ENCODE measurements at regions not wholly inside any gene's neighbourhood (a gene's known extent, or its start where the extent isn't known, plus 50 kb on each side); places are given as distances from the start of the nearest gene placed in this dataset.

DNA sequence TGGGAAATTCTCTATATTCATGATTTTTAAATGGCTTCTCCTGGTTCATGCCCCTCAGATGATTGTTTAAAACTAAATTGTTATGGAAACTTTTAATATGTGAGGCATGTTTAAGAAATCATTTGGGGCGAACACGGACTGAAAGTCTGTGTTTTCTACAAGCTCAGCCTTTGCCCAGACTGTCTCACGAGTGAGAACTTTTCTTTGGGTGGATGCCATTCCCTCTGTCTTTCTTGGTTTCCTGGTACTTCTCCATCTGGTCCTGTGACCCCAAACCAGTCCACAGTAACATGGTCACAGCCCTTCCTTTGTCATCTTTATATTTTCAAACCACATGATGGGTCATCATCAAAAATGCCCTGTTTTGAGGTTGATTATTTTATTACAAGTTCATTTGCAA is 186.6 kb upstream of the GNPDA2 start:
- no peak overlapping the region for H3K27ac Mint-ChIP-seq (ENCODE audit: unreplicated experiment)
- TF ChIP-seq, protein P1, sequence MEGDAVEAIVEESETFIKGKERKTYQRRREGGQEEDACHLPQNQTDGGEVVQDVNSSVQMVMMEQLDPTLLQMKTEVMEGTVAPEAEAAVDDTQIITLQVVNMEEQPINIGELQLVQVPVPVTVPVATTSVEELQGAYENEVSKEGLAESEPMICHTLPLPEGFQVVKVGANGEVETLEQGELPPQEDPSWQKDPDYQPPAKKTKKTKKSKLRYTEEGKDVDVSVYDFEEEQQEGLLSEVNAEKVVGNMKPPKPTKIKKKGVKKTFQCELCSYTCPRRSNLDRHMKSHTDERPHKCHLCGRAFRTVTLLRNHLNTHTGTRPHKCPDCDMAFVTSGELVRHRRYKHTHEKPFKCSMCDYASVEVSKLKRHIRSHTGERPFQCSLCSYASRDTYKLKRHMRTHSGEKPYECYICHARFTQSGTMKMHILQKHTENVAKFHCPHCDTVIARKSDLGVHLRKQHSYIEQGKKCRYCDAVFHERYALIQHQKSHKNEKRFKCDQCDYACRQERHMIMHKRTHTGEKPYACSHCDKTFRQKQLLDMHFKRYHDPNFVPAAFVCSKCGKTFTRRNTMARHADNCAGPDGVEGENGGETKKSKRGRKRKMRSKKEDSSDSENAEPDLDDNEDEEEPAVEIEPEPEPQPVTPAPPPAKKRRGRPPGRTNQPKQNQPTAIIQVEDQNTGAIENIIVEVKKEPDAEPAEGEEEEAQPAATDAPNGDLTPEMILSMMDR (conservative IDR thresholded peaks at IDR 0.05) = no peak
- H3K9me3 Mint-ChIP-seq = no peaks in the 10 kb centered on the region
- DNase-seq (ENCODE audit: low read depth, low spot score) = no peak
- no peak overlapping the region for H3K4me3 Mint-ChIP-seq
- no peaks in the 10 kb centered on the region for H3K27me3 Mint-ChIP-seq (ENCODE audit: low read depth)
- peaks cover 19% of the 10 kb centered on the region for H3K4me1 Mint-ChIP-seq
- no peaks in the 10 kb centered on the region for H3K36me3 Mint-ChIP-seq (ENCODE audit: low read depth)

DNA sequence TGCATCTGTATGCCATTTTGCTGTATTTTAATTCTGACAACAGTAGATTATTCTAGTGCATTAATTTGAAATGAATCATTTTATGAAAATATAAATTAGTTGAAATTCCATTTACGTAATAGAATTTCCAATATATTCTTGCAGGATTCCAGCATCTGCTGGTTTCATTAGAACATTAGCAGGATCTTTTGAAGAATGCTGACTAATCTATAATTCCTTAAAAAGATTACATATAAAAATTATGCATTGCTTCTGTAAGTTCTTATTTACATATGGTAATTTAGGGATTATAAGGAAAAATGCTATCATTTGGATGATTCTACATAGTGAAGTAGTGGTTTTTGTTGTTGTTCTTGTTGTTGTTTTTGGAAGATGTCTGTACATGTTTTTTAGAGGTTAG is 182.2 kb upstream of the GNPDA2 start:
- H3K36me3 Mint-ChIP-seq (ENCODE audit: low read depth) = no peaks in the 10 kb centered on the region
- H3K4me3 Mint-ChIP-seq = no peak overlapping the region
- H3K9me3 Mint-ChIP-seq = peaks cover 2% of the 10 kb centered on the region
- no peaks in the 10 kb centered on the region for H3K27me3 Mint-ChIP-seq (ENCODE audit: low read depth)
- no peak overlapping the region for H3K27ac Mint-ChIP-seq (ENCODE audit: unreplicated experiment)
- H3K4me1 Mint-ChIP-seq = no peaks in the 10 kb centered on the region
- TF ChIP-seq, protein P1 (conservative IDR thresholded peaks at IDR 0.05) = no peak
- DNase-seq (ENCODE audit: low read depth, low spot score) = no peak

DNA sequence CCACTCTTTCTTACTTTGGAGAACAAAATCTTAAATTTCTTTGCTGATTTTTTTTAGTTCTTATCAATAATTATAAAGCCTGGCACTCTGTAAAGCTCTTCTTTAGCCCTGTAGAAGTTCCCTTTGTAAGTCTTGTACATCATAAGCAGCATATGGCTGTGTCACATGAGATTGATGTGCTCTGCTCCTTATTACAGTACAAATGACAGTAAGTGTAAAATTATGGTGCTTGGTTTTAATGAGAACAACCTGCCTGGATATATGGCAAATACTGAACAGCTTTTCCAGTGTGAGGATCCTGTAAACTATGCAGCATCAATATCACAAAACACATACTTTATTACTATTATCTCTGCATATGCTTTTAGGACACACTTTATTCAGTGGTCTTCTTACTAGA is 145.9 kb upstream of the GNPDA2 start:
- Mint-ChIP-seq H3K9me3 (no peaks in the 10 kb centered on the region), H3K27ac (ENCODE audit: unreplicated experiment) (no peak overlapping the region), H3K27me3 (ENCODE audit: low read depth) (peaks cover 2% of the 10 kb centered on the region), H3K4me3 (no peak overlapping the region), H3K36me3 (ENCODE audit: low read depth) (no peaks in the 10 kb centered on the region), H3K4me1 (no peaks in the 10 kb centered on the region)
- TF ChIP-seq, protein P1 (conservative IDR thresholded peaks at IDR 0.05) = no peak
- no peak for DNase-seq (ENCODE audit: low read depth, low spot score)

DNA sequence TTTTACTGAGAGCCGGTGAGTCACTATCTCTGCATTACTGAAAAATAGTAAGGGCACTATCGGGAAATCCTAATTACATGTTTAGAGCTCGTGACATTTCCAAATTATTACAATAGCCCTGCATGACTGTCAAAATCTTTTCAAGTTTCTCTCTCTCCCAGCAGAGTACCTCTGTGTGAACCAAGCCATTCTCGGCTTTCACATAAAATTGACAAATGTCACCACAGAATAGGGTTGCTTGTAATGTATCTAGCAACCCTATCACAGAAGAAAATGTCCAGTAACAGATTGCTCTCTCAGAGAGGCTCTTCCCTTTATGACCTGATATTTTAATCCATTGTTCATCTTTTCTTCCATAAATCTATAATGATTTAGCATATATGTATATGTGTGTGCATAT is 144.8 kb upstream of the GNPDA2 start:
- TF ChIP-seq, protein P1 (conservative IDR thresholded peaks at IDR 0.05) = no peak
- Mint-ChIP-seq H3K9me3 (no peaks in the 10 kb centered on the region), H3K4me3 (no peak overlapping the region), H3K4me1 (no peaks in the 10 kb centered on the region), H3K27me3 (ENCODE audit: low read depth) (peaks cover 6% of the 10 kb centered on the region), H3K36me3 (ENCODE audit: low read depth) (no peaks in the 10 kb centered on the region), H3K27ac (ENCODE audit: unreplicated experiment) (no peak overlapping the region)
- no peak for DNase-seq (ENCODE audit: low read depth, low spot score)

DNA sequence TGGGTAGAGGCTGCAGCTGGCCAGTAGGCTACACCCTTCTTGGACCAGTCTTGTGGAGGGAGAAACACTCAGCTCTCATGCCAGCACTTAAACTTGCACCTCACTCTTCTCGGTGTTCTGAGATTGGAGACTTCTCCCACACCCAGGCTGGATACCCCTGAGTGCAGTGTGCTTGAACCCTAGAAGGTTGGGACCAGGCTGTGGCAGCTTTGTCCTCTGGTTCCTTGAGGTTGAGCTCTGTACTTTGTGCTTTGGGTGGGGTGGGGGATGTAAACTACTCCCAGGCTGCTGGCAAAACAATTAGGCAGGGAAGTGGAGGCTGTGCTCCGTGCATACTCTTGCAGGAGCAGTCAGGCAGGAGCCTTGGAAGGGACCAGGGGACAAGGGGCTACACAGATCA is 143.6 kb upstream of the GNPDA2 start:
- DNase-seq (ENCODE audit: low read depth, low spot score) = no peak
- no peak overlapping the region for H3K4me3 Mint-ChIP-seq
- no peaks in the 10 kb centered on the region for H3K9me3 Mint-ChIP-seq
- TF ChIP-seq, protein P1 (conservative IDR thresholded peaks at IDR 0.05) = no peak
- H3K27ac Mint-ChIP-seq (ENCODE audit: unreplicated experiment) = no peak overlapping the region
- H3K36me3 Mint-ChIP-seq (ENCODE audit: low read depth) = no peaks in the 10 kb centered on the region
- H3K27me3 Mint-ChIP-seq (ENCODE audit: low read depth) = peaks cover 6% of the 10 kb centered on the region
- H3K4me1 Mint-ChIP-seq = no peaks in the 10 kb centered on the region
